ENCODE measurements at regions not wholly inside any gene's neighbourhood (a gene's known extent, or its start where the extent isn't known, plus 50 kb on each side); places are given as distances from the start of the nearest gene placed in this dataset.

- TF ChIP-seq CTCF (conservative IDR thresholded peaks at IDR 0.05; ENCODE audit: low read depth, low read length): no peak
- no peak for TF ChIP-seq MAZ (IDR thresholded peaks at IDR 0.05; ENCODE audit: borderline replicate concordance, low read depth, low read length)
- no peak for TF ChIP-seq RCOR1 (IDR thresholded peaks at IDR 0.05; ENCODE audit: insufficient replicate concordance, low read length)
- TF ChIP-seq, protein P1, sequence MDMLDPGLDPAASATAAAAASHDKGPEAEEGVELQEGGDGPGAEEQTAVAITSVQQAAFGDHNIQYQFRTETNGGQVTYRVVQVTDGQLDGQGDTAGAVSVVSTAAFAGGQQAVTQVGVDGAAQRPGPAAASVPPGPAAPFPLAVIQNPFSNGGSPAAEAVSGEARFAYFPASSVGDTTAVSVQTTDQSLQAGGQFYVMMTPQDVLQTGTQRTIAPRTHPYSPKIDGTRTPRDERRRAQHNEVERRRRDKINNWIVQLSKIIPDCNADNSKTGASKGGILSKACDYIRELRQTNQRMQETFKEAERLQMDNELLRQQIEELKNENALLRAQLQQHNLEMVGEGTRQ (IDR thresholded peaks at IDR 0.05; ENCODE audit: low read depth, low read length): no peak
- no peak for TF ChIP-seq MXI1 (IDR thresholded peaks at IDR 0.05; ENCODE audit: borderline replicate concordance, low read depth, low read length)
- no peak for TF ChIP-seq POLR2A (IDR thresholded peaks at IDR 0.05; ENCODE audit: low read depth, low read length)
- no peak for TF ChIP-seq RFX5 (IDR thresholded peaks at IDR 0.05; ENCODE audit: low read depth, low read length)
- TF ChIP-seq CHD1 (IDR thresholded peaks at IDR 0.05; ENCODE audit: low read depth, low read length): no peak
Measured at GRCh38 chr11:43585877-43586608, 94.5 kb upstream of the HSD17B12 start.

Measured in IMR-90 (cell line).